CD14-positive monocyte (primary cell): ENCODE measurements at regions not wholly inside any gene's neighbourhood (a gene's known extent, or its start where the extent isn't known, plus 50 kb on each side); places are given as distances from the start of the nearest gene placed in this dataset.

Experiments
- DNase-seq, 3 donors: peaks; one replicate each; pipeline ENCODE4 v3.0.0-alpha.2; 2011 to 2022
- H2AFZ ChIP-seq: 2 replicates; pipeline ENCODE4 v1.6.0; 2012; ENCODE audit warnings: mild to moderate bottlenecking, low read depth, low read length, inconsistent platforms; ENCODE audit not compliant: insufficient read depth, poor library complexity, severe bottlenecking
- H3K27ac ChIP-seq, 2 donors: 1 replicate in 1 of 2; 2 replicates in 1 of 2; pipeline ENCODE4 v1.5.1; 2012 to 2013; ENCODE audit warnings: low read length in 2 of 2, control low read depth in 1 of 2, inconsistent platforms in 1 of 2, low read depth in 1 of 2, mild to moderate bottlenecking in 1 of 2
- H3K27me3 ChIP-seq, 2 donors: one replicate each; pipeline versions ENCODE4 v1.6.0 to v1.6.1; 2011 to 2013; ENCODE audit warnings: low read length in 2 of 2; ENCODE audit not compliant: control insufficient read depth in 2 of 2, insufficient read depth in 2 of 2
- H3K36me3 ChIP-seq, 2 donors: replicated peaks in 1 of 2; 1 replicate in 1 of 2; 2 replicates in 1 of 2; pipeline versions ENCODE4 v1.5.1 to v1.6.1; 2012 to 2013; ENCODE audit warnings: low read length in 2 of 2, control low read depth in 1 of 2, inconsistent platforms in 1 of 2, mild to moderate bottlenecking in 1 of 2; ENCODE audit not compliant: insufficient read depth in 2 of 2, control insufficient read depth in 1 of 2
- H3K4me1 ChIP-seq, 2 donors: 1 replicate in 1 of 2; 2 replicates in 1 of 2; pipeline versions ENCODE4 v1.5.1 to v1.6.1; 2012 to 2013; ENCODE audit warnings: low read length in 2 of 2, control low read depth in 1 of 2, inconsistent platforms in 1 of 2, mild to moderate bottlenecking in 1 of 2, moderate library complexity in 1 of 2; ENCODE audit not compliant: insufficient read depth in 2 of 2, control insufficient read depth in 1 of 2
- H3K4me2 ChIP-seq: replicated peaks from 2 replicates; pipeline ENCODE3; 2012; ENCODE audit warnings: low read length, moderate library complexity, mild to moderate bottlenecking; ENCODE audit not compliant: poor library complexity, severe bottlenecking; ENCODE audit errors: extremely low read depth
- H3K4me3 ChIP-seq, 3 experiments: fragments of 200-600 bp in 1 of 3; sonication (generic) in 1 of 3; replicated peaks in 1 of 3; 1 replicate in 2 of 3; 2 replicates in 1 of 3; pipeline ENCODE4 v1.5.1; 2011 to 2013; ENCODE audit warnings: low read length in 3 of 3, mild to moderate bottlenecking in 3 of 3, control low read depth in 2 of 3, low read depth in 2 of 3, inconsistent platforms in 1 of 3, moderate library complexity in 1 of 3
- H3K79me2 ChIP-seq: 2 replicates; pipeline ENCODE4 v1.6.0; 2012; ENCODE audit warnings: mild to moderate bottlenecking, control low read depth, inconsistent platforms, low read length, moderate library complexity; ENCODE audit not compliant: insufficient read depth
- H3K9ac ChIP-seq: 2 replicates; pipeline ENCODE4 v1.6.0; 2017; ENCODE audit warnings: low read length, mild to moderate bottlenecking; ENCODE audit not compliant: insufficient read depth, poor library complexity, severe bottlenecking
- H3K9me3 ChIP-seq, 2 donors: replicated peaks in 1 of 2; 1 replicate in 1 of 2; 2 replicates in 1 of 2; pipeline versions ENCODE4 v1.5.1 to v1.6.1; 2012 to 2013; ENCODE audit warnings: low read length in 2 of 2, control low read depth in 1 of 2; ENCODE audit not compliant: control insufficient read depth in 1 of 2, insufficient read depth in 1 of 2
- H4K20me1 ChIP-seq: 2 replicates; pipeline ENCODE4 v1.6.0; 2012; ENCODE audit warnings: mild to moderate bottlenecking, low read length, control low read depth, moderate library complexity; ENCODE audit not compliant: insufficient read depth
- H3K27ac Mint-ChIP-seq, 7 donors: one replicate each; pipeline ENCODE4 v1.8.0; 2020; ENCODE audit warnings: mild to moderate bottlenecking in 7 of 7, mixed read lengths in 7 of 7, moderate library complexity in 6 of 7, inconsistent platforms in 2 of 7
- H3K27me3 Mint-ChIP-seq, 3 donors: one replicate each; pipeline ENCODE4 v1.8.0; 2021 to 2022; ENCODE audit warnings: low read depth in 3 of 3, mild to moderate bottlenecking in 3 of 3, mixed read lengths in 3 of 3, moderate library complexity in 3 of 3, inconsistent platforms in 1 of 3
- H3K36me3 Mint-ChIP-seq, 2 donors: one replicate each; pipeline ENCODE4 v1.8.0; 2020; ENCODE audit warnings: mixed read lengths in 2 of 2, inconsistent platforms in 1 of 2, mild to moderate bottlenecking in 1 of 2
- H3K4me1 Mint-ChIP-seq: one replicate; pipeline ENCODE4 v1.8.0; 2020; ENCODE audit warnings: mild to moderate bottlenecking, mixed read lengths
- H3K4me3 Mint-ChIP-seq, 2 donors: one replicate each; pipeline ENCODE4 v1.8.0; 2020; ENCODE audit warnings: mild to moderate bottlenecking in 2 of 2, mixed read lengths in 2 of 2, moderate library complexity in 1 of 2
- H3K9me3 Mint-ChIP-seq, 7 donors: one replicate each; pipeline ENCODE4 v1.8.0; 2020 to 2022; ENCODE audit warnings: mixed read lengths in 7 of 7, mild to moderate bottlenecking in 6 of 7, moderate library complexity in 6 of 7, inconsistent platforms in 2 of 7
- WGBS: methylation state at CpG from one replicate; pipeline ENCODE4 v1.1.5; 2013; ENCODE audit warnings: missing lambda C conversion rate; ENCODE audit not compliant: insufficient coverage; 5-methylcytosine and 5-hydroxymethylcytosine counted together
- intact Hi-C, 2 donors: fragments of 100-400 bp; cut with micrococcal nuclease; formaldehyde crosslinking; loops; one replicate each; pipeline versions ENCODE4 v1.15.0 to v1.15.1; 2023
- TF ChIP-seq, protein P1 (sequence below): fragments of 200-600 bp; IDR thresholded peaks from one replicate; pipeline ENCODE4 v1.8.0; 2022; ENCODE audit warnings: antibody characterized with exemption, mild to moderate bottlenecking

DNA sequence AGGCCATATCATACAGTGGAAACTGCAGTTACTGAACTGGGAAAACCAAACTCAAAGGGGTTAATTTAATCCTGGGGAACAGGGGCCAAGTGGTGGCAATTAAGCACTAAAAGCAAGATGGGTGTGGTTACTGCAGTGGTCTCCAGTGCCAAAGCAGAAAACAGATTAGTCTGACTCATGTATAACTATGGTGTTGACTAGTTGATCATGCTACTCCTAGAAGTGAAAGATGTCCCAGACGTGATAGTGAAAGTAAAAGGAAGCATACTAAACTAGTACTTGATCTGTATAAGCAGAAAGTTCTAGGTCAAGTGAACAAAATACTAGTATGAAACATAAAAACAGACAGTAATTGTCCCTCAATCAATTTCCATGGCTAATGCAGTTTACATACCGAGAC is 360.0 kb upstream of the SLITRK5 start:
- Histone ChIP-seq H3K4me2 (no peak overlapping the region), H3K9ac (no peak overlapping the region), H3K79me2 (no peaks in the 10 kb centered on the region), H3K4me1 (no peaks in the 10 kb centered on the region), H4K20me1 (no peaks in the 10 kb centered on the region), H3K9me3 (peaks cover 0 to 6% of the 10 kb centered on the region in 2 donors), H3K4me3 (no peak overlapping the region), H3K36me3 (no peaks in the 10 kb centered on the region), H3K27ac (no peak overlapping the region), H3K27me3 (no peaks in the 10 kb centered on the region), H2AFZ (no peak overlapping the region)
- H3K4me1 Mint-ChIP-seq: no peaks in the 10 kb centered on the region
- no peak overlapping the region for H3K4me3 Mint-ChIP-seq
- TF ChIP-seq, protein P1, sequence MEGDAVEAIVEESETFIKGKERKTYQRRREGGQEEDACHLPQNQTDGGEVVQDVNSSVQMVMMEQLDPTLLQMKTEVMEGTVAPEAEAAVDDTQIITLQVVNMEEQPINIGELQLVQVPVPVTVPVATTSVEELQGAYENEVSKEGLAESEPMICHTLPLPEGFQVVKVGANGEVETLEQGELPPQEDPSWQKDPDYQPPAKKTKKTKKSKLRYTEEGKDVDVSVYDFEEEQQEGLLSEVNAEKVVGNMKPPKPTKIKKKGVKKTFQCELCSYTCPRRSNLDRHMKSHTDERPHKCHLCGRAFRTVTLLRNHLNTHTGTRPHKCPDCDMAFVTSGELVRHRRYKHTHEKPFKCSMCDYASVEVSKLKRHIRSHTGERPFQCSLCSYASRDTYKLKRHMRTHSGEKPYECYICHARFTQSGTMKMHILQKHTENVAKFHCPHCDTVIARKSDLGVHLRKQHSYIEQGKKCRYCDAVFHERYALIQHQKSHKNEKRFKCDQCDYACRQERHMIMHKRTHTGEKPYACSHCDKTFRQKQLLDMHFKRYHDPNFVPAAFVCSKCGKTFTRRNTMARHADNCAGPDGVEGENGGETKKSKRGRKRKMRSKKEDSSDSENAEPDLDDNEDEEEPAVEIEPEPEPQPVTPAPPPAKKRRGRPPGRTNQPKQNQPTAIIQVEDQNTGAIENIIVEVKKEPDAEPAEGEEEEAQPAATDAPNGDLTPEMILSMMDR: no peak
- H3K9me3 Mint-ChIP-seq: peaks cover 0 to 10% (median 6%) of the 10 kb centered on the region in 7 donors
- WGBS: no CpG with 5 or more reads among the region's 2 CpGs
- H3K27ac Mint-ChIP-seq: no peak overlapping the region
- DNase-seq: no peak
- intact Hi-C loops: no loop called here
- H3K27me3 Mint-ChIP-seq: peaks cover 0 to 1% (median 1%) of the 10 kb centered on the region in 3 donors
- no peaks in the 10 kb centered on the region for H3K36me3 Mint-ChIP-seq

DNA sequence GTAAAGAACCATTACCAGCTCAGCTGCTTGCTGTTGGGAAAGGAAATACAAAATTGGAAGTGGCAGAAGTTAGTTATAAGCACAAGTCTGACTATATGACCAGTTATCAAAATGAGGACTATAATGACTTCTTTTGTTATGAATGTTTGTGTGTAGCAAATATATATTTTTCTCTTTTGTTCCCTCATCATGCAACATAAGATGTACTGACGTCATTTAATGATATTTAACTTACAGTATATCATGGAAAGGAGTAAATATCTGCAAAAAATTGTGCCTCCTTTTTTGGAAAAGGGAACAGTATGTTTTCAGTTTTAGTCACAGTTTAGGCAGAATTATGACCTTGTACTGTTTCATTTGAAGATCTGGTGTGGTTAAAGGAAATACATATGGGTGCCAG is 356.3 kb upstream of the SLITRK5 start:
- WGBS: no CpG with 5 or more reads among the region's 1 CpG
- no peak overlapping the region for H3K27ac ChIP-seq
- H3K36me3 ChIP-seq: no peaks in the 10 kb centered on the region
- intact Hi-C loops: no loop called here
- H3K4me1 ChIP-seq: no peaks in the 10 kb centered on the region
- H3K36me3 Mint-ChIP-seq: no peaks in the 10 kb centered on the region
- H3K4me1 Mint-ChIP-seq: no peaks in the 10 kb centered on the region
- H2AFZ ChIP-seq: no peak overlapping the region
- H3K4me2 ChIP-seq: no peak overlapping the region
- no peak overlapping the region for H3K9ac ChIP-seq
- H3K9me3 ChIP-seq: peaks cover 0 to 2% of the 10 kb centered on the region in 2 donors
- no peak overlapping the region for H3K4me3 Mint-ChIP-seq
- H3K27me3 ChIP-seq: no peaks in the 10 kb centered on the region
- TF ChIP-seq, protein P1: no peak
- no peaks in the 10 kb centered on the region for H3K79me2 ChIP-seq
- no peak overlapping the region for H3K4me3 ChIP-seq
- H3K27me3 Mint-ChIP-seq: peaks cover 0 to 1% (median 1%) of the 10 kb centered on the region in 3 donors
- H3K27ac Mint-ChIP-seq: no peak overlapping the region
- DNase-seq: no peak
- peaks cover 0 to 4% (median 3%) of the 10 kb centered on the region in 7 donors for H3K9me3 Mint-ChIP-seq
- H4K20me1 ChIP-seq: no peaks in the 10 kb centered on the region
